SK-N-SH (cell line): ENCODE measurements at regions not wholly inside any gene's neighbourhood (a gene's known extent, or its start where the extent isn't known, plus 50 kb on each side); places are given as distances from the start of the nearest gene placed in this dataset.

ENCODE experiments used
- CTCF ChIA-PET: fragments of 300-600, 350-600 bp; formaldehyde crosslinking; extraction: SDS; loops from one replicate; lab custom pipeline; 2021; lab: Yijun Ruan, JAX
- POLR2A ChIA-PET: fragments of 350-600 bp; sonication (Branson Sonifier 250); formaldehyde crosslinking; extraction: SDS; loops from one replicate; lab custom pipeline; 2020; ENCODE audit warnings: antibody characterized with exemption, inconsistent platforms; lab: Yijun Ruan, JAX
- DNase-seq: peaks from one replicate; pipeline ENCODE4 v3.0.0; 2012
- H2AFZ ChIP-seq: fragments of 200-600 bp; sonication (generic); 2 replicates; pipeline ENCODE4 v1.8.1; 2016; ENCODE audit warnings: antibody characterized with exemption, mild to moderate bottlenecking, low read depth
- H3F3A ChIP-seq: fragments of 200-600 bp; sonication (generic); replicated peaks from 2 replicates; pipeline ENCODE3; 2016; ENCODE audit warnings: antibody characterized with exemption, mild to moderate bottlenecking; ENCODE audit not compliant: insufficient read depth
- H3K27ac ChIP-seq, 2 experiments: fragments of 200-500 bp in 1 of 2; fragments of 200-600 bp in 1 of 2; sonication (Bioruptor generic) in 1 of 2; sonication (generic), shearing (Covaris generic) in 1 of 2; 2 replicates each; pipeline versions ENCODE4 v1.5.1 to v1.6.1; 2014 to 2016; ENCODE audit warnings: low read depth in 2 of 2, inconsistent platforms in 1 of 2, low read length in 1 of 2, mild to moderate bottlenecking in 1 of 2, mixed read lengths in 1 of 2
- H3K27me3 ChIP-seq: fragments of 200-600 bp; sonication (generic), shearing (Covaris generic); 2 replicates; pipeline ENCODE4 v1.6.1; 2016; ENCODE audit warnings: mixed run types; ENCODE audit not compliant: insufficient read depth
- H3K36me3 ChIP-seq, 2 experiments: fragments of 200-500 bp in 1 of 2; fragments of 200-600 bp in 1 of 2; sonication (Bioruptor generic) in 1 of 2; sonication (generic) in 1 of 2; replicated peaks in 1 of 2; 2 replicates each; pipeline versions ENCODE3 to v1.5.1; 2014 to 2016; ENCODE audit warnings: low read length in 1 of 2, mild to moderate bottlenecking in 1 of 2; ENCODE audit not compliant: insufficient read depth in 2 of 2, control insufficient read depth in 1 of 2
- H3K4me1 ChIP-seq, 2 experiments: fragments of 200-500 bp in 1 of 2; fragments of 200-600 bp in 1 of 2; sonication (Bioruptor generic) in 1 of 2; sonication (generic), shearing (Covaris generic) in 1 of 2; 2 replicates each; pipeline versions ENCODE4 v1.5.1 to v1.6.1; 2014 to 2016; ENCODE audit warnings: low read depth in 1 of 2, low read length in 1 of 2, mixed run types in 1 of 2; ENCODE audit not compliant: insufficient read depth in 2 of 2, control insufficient read depth in 1 of 2
- H3K4me2 ChIP-seq: fragments of 200-600 bp; sonication (generic), shearing (Covaris generic); 2 replicates; pipeline ENCODE4 v1.6.1; 2017; ENCODE audit warnings: mixed run types
- H3K4me3 ChIP-seq, 2 experiments: fragments of 200-500 bp in 1 of 2; fragments of 200-600 bp in 1 of 2; sonication (Bioruptor generic) in 1 of 2; sonication (generic), shearing (Covaris generic) in 1 of 2; 2 replicates each; pipeline versions ENCODE4 v1.5.1 to v1.8.1; 2014 to 2016; ENCODE audit warnings: low read depth in 2 of 2, inconsistent platforms in 1 of 2, low read length in 1 of 2, mild to moderate bottlenecking in 1 of 2, mixed read lengths in 1 of 2, moderate library complexity in 1 of 2
- H3K79me2 ChIP-seq: fragments of 200-600 bp; sonication (generic); 2 replicates; pipeline ENCODE4 v1.8.1; 2017; ENCODE audit warnings: mild to moderate bottlenecking; ENCODE audit not compliant: insufficient read depth
- H3K9ac ChIP-seq: fragments of 200-600 bp; sonication (generic); 2 replicates; pipeline ENCODE4 v1.6.1; 2017; ENCODE audit warnings: mixed run types
- H3K9me2 ChIP-seq: fragments of 200-600 bp; sonication (generic); 2 replicates; pipeline ENCODE4 v1.6.1; 2017; ENCODE audit warnings: mixed run types
- H3K9me3 ChIP-seq: fragments of 200-600 bp; sonication (generic); 2 replicates; pipeline ENCODE4 v1.6.1; 2017; ENCODE audit warnings: mixed run types, mild to moderate bottlenecking, moderate library complexity
- H4K20me1 ChIP-seq: fragments of 200-600 bp; sonication (generic); 2 replicates; pipeline ENCODE4 v1.6.1; 2017; ENCODE audit warnings: mild to moderate bottlenecking, mixed run types; ENCODE audit not compliant: insufficient read depth
- CHD2 ChIP-seq: fragments of 150-350 bp; IDR thresholded peaks from 2 replicates; pipeline ENCODE4 v1.6.1; 2018; ENCODE audit warnings: low read length; ENCODE audit not compliant: partially characterized antibody
- ELF1 ChIP-seq: IDR thresholded peaks from 2 replicates; pipeline ENCODE4 v1.4.0; 2012
- EP300 ChIP-seq, 2 experiments: IDR thresholded peaks; 2 replicates each; pipeline versions ENCODE4 v1.4.0 to v1.6.1; 2012; ENCODE audit warnings: borderline replicate concordance in 1 of 2, low read depth in 1 of 2, low read length in 1 of 2
- EZH2phosphoT487 ChIP-seq: fragments of 200-600 bp; sonication (generic); IDR thresholded peaks from 2 replicates; pipeline ENCODE4 v1.6.1; 2017; ENCODE audit warnings: low read depth, mixed run types, mild to moderate bottlenecking, antibody characterized with exemption, moderate library complexity, borderline replicate concordance
- GABPA ChIP-seq: IDR thresholded peaks from 2 replicates; pipeline ENCODE4 v1.4.0; 2012; ENCODE audit warnings: low read depth, mild to moderate bottlenecking
- RCOR1 ChIP-seq: fragments of 150-350 bp; IDR thresholded peaks from 2 replicates; pipeline ENCODE4 v1.6.1; 2017; ENCODE audit warnings: antibody characterized with exemption, low read length
- RFX5 ChIP-seq: IDR thresholded peaks from 2 replicates; pipeline ENCODE4 v1.6.1; 2012; ENCODE audit warnings: mild to moderate bottlenecking, improper control_type of control experiment, low read length
- SIN3A ChIP-seq: IDR thresholded peaks from 2 replicates; pipeline ENCODE4 v1.6.1; 2012; ENCODE audit warnings: low read depth, mild to moderate bottlenecking, low read length, moderate library complexity, borderline replicate concordance
- TAF1 ChIP-seq: IDR thresholded peaks from 2 replicates; pipeline ENCODE4 v1.6.1; 2012; ENCODE audit warnings: low read depth, mild to moderate bottlenecking, low read length, moderate library complexity, borderline replicate concordance
- TEAD4 ChIP-seq: IDR thresholded peaks from 2 replicates; pipeline ENCODE4 v1.4.0; 2012; ENCODE audit warnings: mild to moderate bottlenecking, borderline replicate concordance; ENCODE audit not compliant: insufficient read depth
- YY1 ChIP-seq: IDR thresholded peaks from 2 replicates; pipeline ENCODE4 v1.4.0; 2012; ENCODE audit warnings: low read depth, mild to moderate bottlenecking
- WGBS: methylation state at CpG from one replicate; pipeline ENCODE4 v1.1.6; 2017; ENCODE audit warnings: low lambda C conversion rate; 5-methylcytosine and 5-hydroxymethylcytosine counted together
- TF ChIP-seq, protein P1 (sequence below): IDR thresholded peaks from 2 replicates; pipeline ENCODE4 v1.4.0; 2012; ENCODE audit warnings: low read depth, borderline replicate concordance
- TF ChIP-seq, protein P2 (sequence below): IDR thresholded peaks from 2 replicates; pipeline ENCODE4 v1.4.0; 2012; ENCODE audit warnings: low read depth
- TF ChIP-seq, protein P3 (sequence below): IDR thresholded peaks from 2 replicates; pipeline ENCODE4; 2012
- TF ChIP-seq, protein P4 (sequence below): fragments of 200-600 bp; sonication (generic); IDR thresholded peaks from 2 replicates; pipeline ENCODE4 v1.6.1; 2017; ENCODE audit warnings: antibody characterized with exemption, mild to moderate bottlenecking, moderate library complexity
- TF ChIP-seq, protein P5 (sequence below): fragments of 150-350 bp; IDR thresholded peaks from 2 replicates; pipeline ENCODE4 v1.6.1; 2016; ENCODE audit warnings: mild to moderate bottlenecking, low read depth, low read length

DNA sequence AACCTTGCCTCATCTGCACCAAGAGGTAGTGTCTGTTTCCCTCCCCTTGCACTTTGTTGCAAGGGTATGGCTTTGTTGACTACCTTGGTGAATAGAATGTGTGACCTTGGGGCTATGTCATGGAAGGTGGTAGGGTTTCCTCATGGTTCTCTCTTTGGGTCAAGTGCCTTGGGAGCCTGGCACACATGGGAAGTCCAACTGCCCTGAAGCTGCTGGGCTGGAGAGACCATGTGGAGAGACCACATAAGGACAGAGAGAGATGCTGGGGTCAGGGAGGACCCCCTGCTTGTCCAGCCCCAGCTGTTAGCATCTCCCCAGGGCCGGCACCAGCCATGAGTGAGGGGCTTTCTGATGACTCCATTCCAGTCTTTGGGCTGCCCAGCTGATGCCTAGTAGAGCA lies 95.5 kb upstream of the PAX1 start:
- Histone ChIP-seq H3F3A (no peaks in the 10 kb centered on the region), H3K4me2 (no peak overlapping the region), H2AFZ (no peak overlapping the region), H3K36me3 (no peaks in the 10 kb centered on the region), H3K4me1 (no peaks in the 10 kb centered on the region; a peak in 1 of 4 replicates), H3K4me3 (no peak overlapping the region), H3K9me2 (no peaks in the 10 kb centered on the region), H3K79me2 (no peaks in the 10 kb centered on the region), H3K9ac (no peak overlapping the region), H3K27ac (no peak overlapping the region), H3K9me3 (0 out of 2 replicates have a peak, but pooled peaks cover 5% of the 10 kb centered on the region), H3K27me3 (peaks cover 11% of the 10 kb centered on the region; the same call in 1 of the 2 replicates), H4K20me1 (no peaks in the 10 kb centered on the region)
- CTCF ChIA-PET, result interaction anchor here (2.9 kb wide), 1 partner anchor 772 kb away, joined by 9 read pairs; no protein-coding TSS in a partner anchor
- 17% methylated on average over 1 of the region's 1 CpG for WGBS
- no peak for TF ChIP-seq TEAD4
- TF ChIP-seq SIN3A, result no peak
- TF ChIP-seq GABPA, result no peak
- TF ChIP-seq, protein P1, sequence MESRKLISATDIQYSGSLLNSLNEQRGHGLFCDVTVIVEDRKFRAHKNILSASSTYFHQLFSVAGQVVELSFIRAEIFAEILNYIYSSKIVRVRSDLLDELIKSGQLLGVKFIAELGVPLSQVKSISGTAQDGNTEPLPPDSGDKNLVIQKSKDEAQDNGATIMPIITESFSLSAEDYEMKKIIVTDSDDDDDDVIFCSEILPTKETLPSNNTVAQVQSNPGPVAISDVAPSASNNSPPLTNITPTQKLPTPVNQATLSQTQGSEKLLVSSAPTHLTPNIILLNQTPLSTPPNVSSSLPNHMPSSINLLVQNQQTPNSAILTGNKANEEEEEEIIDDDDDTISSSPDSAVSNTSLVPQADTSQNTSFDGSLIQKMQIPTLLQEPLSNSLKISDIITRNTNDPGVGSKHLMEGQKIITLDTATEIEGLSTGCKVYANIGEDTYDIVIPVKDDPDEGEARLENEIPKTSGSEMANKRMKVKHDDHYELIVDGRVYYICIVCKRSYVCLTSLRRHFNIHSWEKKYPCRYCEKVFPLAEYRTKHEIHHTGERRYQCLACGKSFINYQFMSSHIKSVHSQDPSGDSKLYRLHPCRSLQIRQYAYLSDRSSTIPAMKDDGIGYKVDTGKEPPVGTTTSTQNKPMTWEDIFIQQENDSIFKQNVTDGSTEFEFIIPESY, result no peak
- TF ChIP-seq CHD2, result no peak
- TF ChIP-seq TAF1, result no peak
- TF ChIP-seq ELF1, result no peak
- TF ChIP-seq, protein P2, sequence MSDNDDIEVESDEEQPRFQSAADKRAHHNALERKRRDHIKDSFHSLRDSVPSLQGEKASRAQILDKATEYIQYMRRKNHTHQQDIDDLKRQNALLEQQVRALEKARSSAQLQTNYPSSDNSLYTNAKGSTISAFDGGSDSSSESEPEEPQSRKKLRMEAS, result no peak
- TF ChIP-seq, protein P3, sequence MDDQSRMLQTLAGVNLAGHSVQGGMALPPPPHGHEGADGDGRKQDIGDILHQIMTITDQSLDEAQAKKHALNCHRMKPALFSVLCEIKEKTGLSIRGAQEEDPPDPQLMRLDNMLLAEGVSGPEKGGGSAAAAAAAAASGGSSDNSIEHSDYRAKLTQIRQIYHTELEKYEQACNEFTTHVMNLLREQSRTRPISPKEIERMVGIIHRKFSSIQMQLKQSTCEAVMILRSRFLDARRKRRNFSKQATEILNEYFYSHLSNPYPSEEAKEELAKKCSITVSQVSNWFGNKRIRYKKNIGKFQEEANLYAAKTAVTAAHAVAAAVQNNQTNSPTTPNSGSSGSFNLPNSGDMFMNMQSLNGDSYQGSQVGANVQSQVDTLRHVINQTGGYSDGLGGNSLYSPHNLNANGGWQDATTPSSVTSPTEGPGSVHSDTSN, result no peak
- TF ChIP-seq RFX5, result no peak
- TF ChIP-seq RCOR1, result no peak
- no peak for TF ChIP-seq EP300 (IDR thresholded peaks at IDR 0.05; ENCODE audit: borderline replicate concordance in 1 of 2, low read depth in 1 of 2, low read length in 1 of 2)
- TF ChIP-seq, protein P4, sequence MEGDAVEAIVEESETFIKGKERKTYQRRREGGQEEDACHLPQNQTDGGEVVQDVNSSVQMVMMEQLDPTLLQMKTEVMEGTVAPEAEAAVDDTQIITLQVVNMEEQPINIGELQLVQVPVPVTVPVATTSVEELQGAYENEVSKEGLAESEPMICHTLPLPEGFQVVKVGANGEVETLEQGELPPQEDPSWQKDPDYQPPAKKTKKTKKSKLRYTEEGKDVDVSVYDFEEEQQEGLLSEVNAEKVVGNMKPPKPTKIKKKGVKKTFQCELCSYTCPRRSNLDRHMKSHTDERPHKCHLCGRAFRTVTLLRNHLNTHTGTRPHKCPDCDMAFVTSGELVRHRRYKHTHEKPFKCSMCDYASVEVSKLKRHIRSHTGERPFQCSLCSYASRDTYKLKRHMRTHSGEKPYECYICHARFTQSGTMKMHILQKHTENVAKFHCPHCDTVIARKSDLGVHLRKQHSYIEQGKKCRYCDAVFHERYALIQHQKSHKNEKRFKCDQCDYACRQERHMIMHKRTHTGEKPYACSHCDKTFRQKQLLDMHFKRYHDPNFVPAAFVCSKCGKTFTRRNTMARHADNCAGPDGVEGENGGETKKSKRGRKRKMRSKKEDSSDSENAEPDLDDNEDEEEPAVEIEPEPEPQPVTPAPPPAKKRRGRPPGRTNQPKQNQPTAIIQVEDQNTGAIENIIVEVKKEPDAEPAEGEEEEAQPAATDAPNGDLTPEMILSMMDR, result no peak
- TF ChIP-seq EZH2phosphoT487, result no peak
- TF ChIP-seq YY1, result no peak
- TF ChIP-seq, protein P5, sequence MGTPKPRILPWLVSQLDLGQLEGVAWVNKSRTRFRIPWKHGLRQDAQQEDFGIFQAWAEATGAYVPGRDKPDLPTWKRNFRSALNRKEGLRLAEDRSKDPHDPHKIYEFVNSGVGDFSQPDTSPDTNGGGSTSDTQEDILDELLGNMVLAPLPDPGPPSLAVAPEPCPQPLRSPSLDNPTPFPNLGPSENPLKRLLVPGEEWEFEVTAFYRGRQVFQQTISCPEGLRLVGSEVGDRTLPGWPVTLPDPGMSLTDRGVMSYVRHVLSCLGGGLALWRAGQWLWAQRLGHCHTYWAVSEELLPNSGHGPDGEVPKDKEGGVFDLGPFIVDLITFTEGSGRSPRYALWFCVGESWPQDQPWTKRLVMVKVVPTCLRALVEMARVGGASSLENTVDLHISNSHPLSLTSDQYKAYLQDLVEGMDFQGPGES, result no peak
- DNase-seq, result no peak
- POLR2A ChIA-PET, result no interaction called here
